ENCODE measurements at regions not wholly inside any gene's neighbourhood (a gene's known extent, or its start where the extent isn't known, plus 50 kb on each side); places are given as distances from the start of the nearest gene placed in this dataset.
"Not testable (repeated sequence)": the region's sequence is repeated elsewhere in the genome, so short reads cannot be mapped to it uniquely, and the experiment has no call there.

GRCh38 chr5:125487231-125487630 is 740.8 kb upstream of the ZNF608 start:
- DNase-seq (ENCODE audit: low spot score) (no peak), ATAC-seq (ENCODE audit: low FRiP score) (no peak)
- no peak for TF ChIP-seq CTCF (IDR thresholded peaks at IDR 0.05)

- ATAC-seq (ENCODE audit: low FRiP score); DNase-seq (ENCODE audit: low spot score): not testable (repeated sequence)
These were observed 741.2 kb upstream of the ZNF608 start for GRCh38 chr5:125487652-125488051.

- TF ChIP-seq CTCF (IDR thresholded peaks at IDR 0.05), result no peak
- no peak for ATAC-seq (ENCODE audit: low FRiP score)
- DNase-seq (ENCODE audit: low spot score), result no peak
These were observed 742.7 kb upstream of the ZNF608 start for GRCh38 chr5:125489146-125489545.

- ATAC-seq (ENCODE audit: low FRiP score), result no peak
- DNase-seq (ENCODE audit: low spot score), result no peak
These were observed 745.6 kb upstream of the ZNF608 start for GRCh38 chr5:125491986-125492492.

GRCh38 chr5:125492977-125493376 is 746.5 kb upstream of the ZNF608 start:
- no peak for ATAC-seq (ENCODE audit: low FRiP score)
- no peak for DNase-seq (ENCODE audit: low spot score)
- no peak for TF ChIP-seq CTCF (IDR thresholded peaks at IDR 0.05)

More at GRCh38 chr5:125491986-125492492, 745.6 kb upstream of the ZNF608 start:
- TF ChIP-seq CTCF (IDR thresholded peaks at IDR 0.05), result no peak

- ATAC-seq (ENCODE audit: low FRiP score) (no peak), DNase-seq (ENCODE audit: low spot score) (no peak)
- TF ChIP-seq CTCF (IDR thresholded peaks at IDR 0.05), result no peak
These were observed 750.0 kb upstream of the ZNF608 start for GRCh38 chr5:125496393-125496792.

- DNase-seq (ENCODE audit: low spot score), result no peak
- ATAC-seq (ENCODE audit: low FRiP score), result no peak
- no peak for TF ChIP-seq CTCF (IDR thresholded peaks at IDR 0.05)
These were observed 751.2 kb upstream of the ZNF608 start for GRCh38 chr5:125497651-125498050.

Data from omental fat pad (tissue), 3 donors.